ENCODE measurements at regions not wholly inside any gene's neighbourhood (a gene's known extent, or its start where the extent isn't known, plus 50 kb on each side); places are given as distances from the start of the nearest gene placed in this dataset.

DNA sequence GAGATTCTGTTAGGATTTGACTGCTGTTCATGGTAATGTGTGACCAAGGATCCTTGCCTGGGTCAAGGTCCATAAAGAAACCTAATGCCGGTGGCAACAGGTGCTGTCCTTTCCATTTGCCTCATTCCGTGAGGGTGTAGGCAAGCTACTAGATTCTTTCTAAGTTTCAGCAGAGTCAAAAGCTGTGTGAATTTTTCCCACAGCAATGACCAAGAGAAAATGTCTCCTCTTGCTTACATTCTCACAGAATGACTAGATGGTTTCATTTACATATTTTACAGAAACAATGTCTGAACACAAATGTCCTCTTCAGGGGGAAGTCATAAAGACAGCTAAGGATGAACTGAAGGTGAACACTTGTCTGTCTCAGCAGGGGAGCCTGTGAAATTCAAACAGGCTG lies 75.3 kb upstream of the SV2C start (continued):
- TF ChIP-seq, protein P1, sequence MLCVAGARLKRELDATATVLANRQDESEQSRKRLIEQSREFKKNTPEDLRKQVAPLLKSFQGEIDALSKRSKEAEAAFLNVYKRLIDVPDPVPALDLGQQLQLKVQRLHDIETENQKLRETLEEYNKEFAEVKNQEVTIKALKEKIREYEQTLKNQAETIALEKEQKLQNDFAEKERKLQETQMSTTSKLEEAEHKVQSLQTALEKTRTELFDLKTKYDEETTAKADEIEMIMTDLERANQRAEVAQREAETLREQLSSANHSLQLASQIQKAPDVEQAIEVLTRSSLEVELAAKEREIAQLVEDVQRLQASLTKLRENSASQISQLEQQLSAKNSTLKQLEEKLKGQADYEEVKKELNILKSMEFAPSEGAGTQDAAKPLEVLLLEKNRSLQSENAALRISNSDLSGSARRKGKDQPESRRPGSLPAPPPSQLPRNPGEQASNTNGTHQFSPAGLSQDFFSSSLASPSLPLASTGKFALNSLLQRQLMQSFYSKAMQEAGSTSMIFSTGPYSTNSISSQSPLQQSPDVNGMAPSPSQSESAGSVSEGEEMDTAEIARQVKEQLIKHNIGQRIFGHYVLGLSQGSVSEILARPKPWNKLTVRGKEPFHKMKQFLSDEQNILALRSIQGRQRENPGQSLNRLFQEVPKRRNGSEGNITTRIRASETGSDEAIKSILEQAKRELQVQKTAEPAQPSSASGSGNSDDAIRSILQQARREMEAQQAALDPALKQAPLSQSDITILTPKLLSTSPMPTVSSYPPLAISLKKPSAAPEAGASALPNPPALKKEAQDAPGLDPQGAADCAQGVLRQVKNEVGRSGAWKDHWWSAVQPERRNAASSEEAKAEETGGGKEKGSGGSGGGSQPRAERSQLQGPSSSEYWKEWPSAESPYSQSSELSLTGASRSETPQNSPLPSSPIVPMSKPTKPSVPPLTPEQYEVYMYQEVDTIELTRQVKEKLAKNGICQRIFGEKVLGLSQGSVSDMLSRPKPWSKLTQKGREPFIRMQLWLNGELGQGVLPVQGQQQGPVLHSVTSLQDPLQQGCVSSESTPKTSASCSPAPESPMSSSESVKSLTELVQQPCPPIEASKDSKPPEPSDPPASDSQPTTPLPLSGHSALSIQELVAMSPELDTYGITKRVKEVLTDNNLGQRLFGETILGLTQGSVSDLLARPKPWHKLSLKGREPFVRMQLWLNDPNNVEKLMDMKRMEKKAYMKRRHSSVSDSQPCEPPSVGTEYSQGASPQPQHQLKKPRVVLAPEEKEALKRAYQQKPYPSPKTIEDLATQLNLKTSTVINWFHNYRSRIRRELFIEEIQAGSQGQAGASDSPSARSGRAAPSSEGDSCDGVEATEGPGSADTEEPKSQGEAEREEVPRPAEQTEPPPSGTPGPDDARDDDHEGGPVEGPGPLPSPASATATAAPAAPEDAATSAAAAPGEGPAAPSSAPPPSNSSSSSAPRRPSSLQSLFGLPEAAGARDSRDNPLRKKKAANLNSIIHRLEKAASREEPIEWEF (IDR thresholded peaks at IDR 0.05; ENCODE audit: insufficient replicate concordance, low read depth, low read length) = no peak
- TF ChIP-seq, protein P2, sequence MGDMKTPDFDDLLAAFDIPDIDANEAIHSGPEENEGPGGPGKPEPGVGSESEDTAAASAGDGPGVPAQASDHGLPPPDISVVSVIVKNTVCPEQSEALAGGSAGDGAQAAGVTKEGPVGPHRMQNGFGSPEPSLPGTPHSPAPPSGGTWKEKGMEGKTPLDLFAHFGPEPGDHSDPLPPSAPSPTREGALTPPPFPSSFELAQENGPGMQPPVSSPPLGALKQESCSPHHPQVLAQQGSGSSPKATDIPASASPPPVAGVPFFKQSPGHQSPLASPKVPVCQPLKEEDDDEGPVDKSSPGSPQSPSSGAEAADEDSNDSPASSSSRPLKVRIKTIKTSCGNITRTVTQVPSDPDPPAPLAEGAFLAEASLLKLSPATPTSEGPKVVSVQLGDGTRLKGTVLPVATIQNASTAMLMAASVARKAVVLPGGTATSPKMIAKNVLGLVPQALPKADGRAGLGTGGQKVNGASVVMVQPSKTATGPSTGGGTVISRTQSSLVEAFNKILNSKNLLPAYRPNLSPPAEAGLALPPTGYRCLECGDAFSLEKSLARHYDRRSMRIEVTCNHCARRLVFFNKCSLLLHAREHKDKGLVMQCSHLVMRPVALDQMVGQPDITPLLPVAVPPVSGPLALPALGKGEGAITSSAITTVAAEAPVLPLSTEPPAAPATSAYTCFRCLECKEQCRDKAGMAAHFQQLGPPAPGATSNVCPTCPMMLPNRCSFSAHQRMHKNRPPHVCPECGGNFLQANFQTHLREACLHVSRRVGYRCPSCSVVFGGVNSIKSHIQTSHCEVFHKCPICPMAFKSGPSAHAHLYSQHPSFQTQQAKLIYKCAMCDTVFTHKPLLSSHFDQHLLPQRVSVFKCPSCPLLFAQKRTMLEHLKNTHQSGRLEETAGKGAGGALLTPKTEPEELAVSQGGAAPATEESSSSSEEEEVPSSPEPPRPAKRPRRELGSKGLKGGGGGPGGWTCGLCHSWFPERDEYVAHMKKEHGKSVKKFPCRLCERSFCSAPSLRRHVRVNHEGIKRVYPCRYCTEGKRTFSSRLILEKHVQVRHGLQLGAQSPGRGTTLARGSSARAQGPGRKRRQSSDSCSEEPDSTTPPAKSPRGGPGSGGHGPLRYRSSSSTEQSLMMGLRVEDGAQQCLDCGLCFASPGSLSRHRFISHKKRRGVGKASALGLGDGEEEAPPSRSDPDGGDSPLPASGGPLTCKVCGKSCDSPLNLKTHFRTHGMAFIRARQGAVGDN (IDR thresholded peaks at IDR 0.05) = no peak
- no peak for TF ChIP-seq CREB1 (IDR thresholded peaks at IDR 0.05; ENCODE audit: low read depth)
- TF ChIP-seq, protein P3, sequence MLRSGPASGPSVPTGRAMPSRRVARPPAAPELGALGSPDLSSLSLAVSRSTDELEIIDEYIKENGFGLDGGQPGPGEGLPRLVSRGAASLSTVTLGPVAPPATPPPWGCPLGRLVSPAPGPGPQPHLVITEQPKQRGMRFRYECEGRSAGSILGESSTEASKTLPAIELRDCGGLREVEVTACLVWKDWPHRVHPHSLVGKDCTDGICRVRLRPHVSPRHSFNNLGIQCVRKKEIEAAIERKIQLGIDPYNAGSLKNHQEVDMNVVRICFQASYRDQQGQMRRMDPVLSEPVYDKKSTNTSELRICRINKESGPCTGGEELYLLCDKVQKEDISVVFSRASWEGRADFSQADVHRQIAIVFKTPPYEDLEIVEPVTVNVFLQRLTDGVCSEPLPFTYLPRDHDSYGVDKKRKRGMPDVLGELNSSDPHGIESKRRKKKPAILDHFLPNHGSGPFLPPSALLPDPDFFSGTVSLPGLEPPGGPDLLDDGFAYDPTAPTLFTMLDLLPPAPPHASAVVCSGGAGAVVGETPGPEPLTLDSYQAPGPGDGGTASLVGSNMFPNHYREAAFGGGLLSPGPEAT (IDR thresholded peaks at IDR 0.05; ENCODE audit: low read depth) = no peak
- TF ChIP-seq, protein P4, sequence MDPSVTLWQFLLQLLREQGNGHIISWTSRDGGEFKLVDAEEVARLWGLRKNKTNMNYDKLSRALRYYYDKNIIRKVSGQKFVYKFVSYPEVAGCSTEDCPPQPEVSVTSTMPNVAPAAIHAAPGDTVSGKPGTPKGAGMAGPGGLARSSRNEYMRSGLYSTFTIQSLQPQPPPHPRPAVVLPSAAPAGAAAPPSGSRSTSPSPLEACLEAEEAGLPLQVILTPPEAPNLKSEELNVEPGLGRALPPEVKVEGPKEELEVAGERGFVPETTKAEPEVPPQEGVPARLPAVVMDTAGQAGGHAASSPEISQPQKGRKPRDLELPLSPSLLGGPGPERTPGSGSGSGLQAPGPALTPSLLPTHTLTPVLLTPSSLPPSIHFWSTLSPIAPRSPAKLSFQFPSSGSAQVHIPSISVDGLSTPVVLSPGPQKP (IDR thresholded peaks at IDR 0.05; ENCODE audit: low read depth, low read length) = no peak
- TF ChIP-seq NFYA (IDR thresholded peaks at IDR 0.05; ENCODE audit: borderline replicate concordance, low read depth, low read length) = no peak
- TF ChIP-seq, protein P5, sequence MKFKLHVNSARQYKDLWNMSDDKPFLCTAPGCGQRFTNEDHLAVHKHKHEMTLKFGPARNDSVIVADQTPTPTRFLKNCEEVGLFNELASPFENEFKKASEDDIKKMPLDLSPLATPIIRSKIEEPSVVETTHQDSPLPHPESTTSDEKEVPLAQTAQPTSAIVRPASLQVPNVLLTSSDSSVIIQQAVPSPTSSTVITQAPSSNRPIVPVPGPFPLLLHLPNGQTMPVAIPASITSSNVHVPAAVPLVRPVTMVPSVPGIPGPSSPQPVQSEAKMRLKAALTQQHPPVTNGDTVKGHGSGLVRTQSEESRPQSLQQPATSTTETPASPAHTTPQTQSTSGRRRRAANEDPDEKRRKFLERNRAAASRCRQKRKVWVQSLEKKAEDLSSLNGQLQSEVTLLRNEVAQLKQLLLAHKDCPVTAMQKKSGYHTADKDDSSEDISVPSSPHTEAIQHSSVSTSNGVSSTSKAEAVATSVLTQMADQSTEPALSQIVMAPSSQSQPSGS (IDR thresholded peaks at IDR 0.05; ENCODE audit: low read length) = peak; percentile 80
- TF ChIP-seq, protein P6, sequence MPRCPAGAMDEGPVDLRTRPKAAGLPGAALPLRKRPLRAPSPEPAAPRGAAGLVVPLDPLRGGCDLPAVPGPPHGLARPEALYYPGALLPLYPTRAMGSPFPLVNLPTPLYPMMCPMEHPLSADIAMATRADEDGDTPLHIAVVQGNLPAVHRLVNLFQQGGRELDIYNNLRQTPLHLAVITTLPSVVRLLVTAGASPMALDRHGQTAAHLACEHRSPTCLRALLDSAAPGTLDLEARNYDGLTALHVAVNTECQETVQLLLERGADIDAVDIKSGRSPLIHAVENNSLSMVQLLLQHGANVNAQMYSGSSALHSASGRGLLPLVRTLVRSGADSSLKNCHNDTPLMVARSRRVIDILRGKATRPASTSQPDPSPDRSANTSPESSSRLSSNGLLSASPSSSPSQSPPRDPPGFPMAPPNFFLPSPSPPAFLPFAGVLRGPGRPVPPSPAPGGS (IDR thresholded peaks at IDR 0.05; ENCODE audit: borderline replicate concordance, insufficient read depth, low read depth, low read length, poor library complexity, severe bottlenecking) = peak; percentile 74
